Fibroblast of villous mesenchyme (primary cell): ENCODE measurements at regions not wholly inside any gene's neighbourhood (a gene's known extent, or its start where the extent isn't known, plus 50 kb on each side); places are given as distances from the start of the nearest gene placed in this dataset.

ENCODE experiments used
- DNase-seq: peaks from one replicate; pipeline ENCODE4 v3.0.0-alpha.2; 2010; ENCODE audit warnings: low read depth
- H3K4me3 ChIP-seq: 2 replicates; pipeline ENCODE4 v1.5.1; 2011; ENCODE audit warnings: low read depth, mild to moderate bottlenecking, low read length
- CTCF ChIP-seq: IDR thresholded peaks from 2 replicates; pipeline ENCODE4 v1.5.1; 2012; ENCODE audit warnings: low read depth, mild to moderate bottlenecking, low read length; ENCODE audit not compliant: insufficient read depth

GRCh38 chr4:41323179-41323578 lies 66.5 kb downstream of the UCHL1 start:
- H3K4me3 ChIP-seq, result no peak overlapping the region
- TF ChIP-seq CTCF, result no peak
- no peak for DNase-seq

- TF ChIP-seq CTCF, result no peak
- peak; percentile 38 for DNase-seq
- H3K4me3 ChIP-seq, result no peak overlapping the region
Observed at GRCh38 chr4:41323706-41324105, 67.0 kb downstream of the UCHL1 start.

- no peak for DNase-seq
- TF ChIP-seq CTCF, result no peak
- H3K4me3 ChIP-seq, result no peak overlapping the region
Observed at GRCh38 chr4:41324861-41325260, 68.1 kb downstream of the UCHL1 start.

- no peak for DNase-seq
- no peak for TF ChIP-seq CTCF
- no peak overlapping the region for H3K4me3 ChIP-seq
Observed at GRCh38 chr4:41325901-41326300, 69.2 kb downstream of the UCHL1 start.

GRCh38 chr4:41326776-41327175 lies 70.0 kb downstream of the UCHL1 start:
- H3K4me3 ChIP-seq, result no peak overlapping the region
- TF ChIP-seq CTCF, result no peak
- DNase-seq, result no peak

- no peak for TF ChIP-seq CTCF
- no peak for DNase-seq
- no peak overlapping the region for H3K4me3 ChIP-seq
Observed at GRCh38 chr4:41327770-41328169, 71.0 kb downstream of the UCHL1 start.

- no peak overlapping the region for H3K4me3 ChIP-seq
- DNase-seq, result no peak
- no peak for TF ChIP-seq CTCF
Observed at GRCh38 chr4:41329361-41329760, 72.6 kb downstream of the UCHL1 start.
